GM18873 (cell line): ENCODE measurements at regions not wholly inside any gene's neighbourhood (a gene's known extent, or its start where the extent isn't known, plus 50 kb on each side); places are given as distances from the start of the nearest gene placed in this dataset.

Experiments
- ATAC-seq: cut with Tn5 transposase; IDR thresholded peaks from one replicate; pipeline ENCODE4 v1.9.1; 2021; ENCODE audit warnings: mild to moderate bottlenecking, moderate library complexity, moderate number of reproducible peaks; ENCODE audit not compliant: unreplicated experiment, low FRiP score

DNA sequence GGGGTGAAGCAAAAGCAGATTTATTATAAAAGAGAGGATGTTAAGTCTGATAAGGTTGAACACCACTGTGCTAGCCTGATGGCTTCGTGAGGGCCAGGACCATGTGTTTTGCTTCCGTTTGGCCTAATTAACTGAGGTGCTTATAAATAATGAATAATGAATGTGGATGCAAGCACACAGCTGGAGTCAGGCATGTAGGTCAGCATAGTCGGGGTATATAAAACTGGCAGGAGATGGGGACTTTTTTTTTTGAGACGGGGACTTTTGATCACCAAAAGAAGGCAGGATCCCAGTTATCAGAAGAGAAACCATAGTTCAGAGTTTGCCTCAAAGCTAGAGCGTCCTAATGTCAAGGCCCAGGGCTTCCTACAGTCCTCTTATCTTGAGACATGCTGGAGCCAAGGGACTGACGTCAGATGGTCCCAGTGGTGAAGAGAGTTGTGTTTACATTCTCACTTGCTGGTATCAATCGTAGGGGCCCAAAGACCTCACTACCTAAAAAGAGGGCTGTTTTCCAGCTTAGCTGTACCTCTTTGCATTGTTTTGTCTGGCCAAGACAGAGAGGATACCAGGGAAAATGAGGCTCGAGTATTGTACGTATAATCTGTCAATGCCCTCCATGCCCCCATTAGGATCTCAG is 50.4 kb downstream of the RTL9 start:
- ATAC-seq: no peak

DNA sequence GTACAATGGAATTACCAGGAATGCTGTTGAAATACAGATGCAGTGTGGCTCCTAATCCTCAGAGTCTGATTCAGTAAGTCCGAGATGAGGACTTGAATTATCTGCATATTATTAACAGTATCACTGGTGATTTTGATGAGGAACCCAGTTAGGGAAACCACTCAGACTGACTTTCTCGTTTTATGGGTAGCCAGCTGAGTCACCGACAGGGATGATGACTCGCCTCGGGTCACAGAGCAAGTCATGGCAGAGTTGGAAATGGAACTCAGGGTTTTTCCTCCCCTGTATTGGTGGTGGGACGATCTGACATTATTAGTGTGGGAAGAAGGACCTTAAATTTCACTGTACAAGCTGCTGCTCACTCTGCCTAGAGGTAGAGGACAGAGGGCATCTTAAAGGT is 51.3 kb downstream of the RTL9 start:
- no peak for ATAC-seq

DNA sequence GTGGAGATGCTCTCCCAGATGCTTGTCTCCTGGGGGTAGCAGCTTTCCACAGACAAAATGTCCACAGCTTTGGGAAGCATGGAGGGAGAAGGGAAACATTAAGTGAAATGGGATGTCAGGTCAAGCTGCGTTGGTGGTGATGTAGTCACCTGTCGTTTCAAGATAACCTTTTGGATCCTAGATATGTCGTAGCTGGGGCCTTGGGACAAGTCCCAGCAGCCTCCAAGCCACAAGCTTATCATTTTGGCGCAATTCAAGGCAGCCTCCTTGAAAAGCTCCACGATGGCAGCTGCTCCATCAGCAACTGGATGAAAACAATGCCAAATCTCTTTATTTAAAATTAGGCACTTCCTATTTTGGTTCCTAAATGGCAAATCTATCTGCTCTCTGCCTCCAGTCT is 52.0 kb downstream of the RTL9 start:
- no peak for ATAC-seq

DNA sequence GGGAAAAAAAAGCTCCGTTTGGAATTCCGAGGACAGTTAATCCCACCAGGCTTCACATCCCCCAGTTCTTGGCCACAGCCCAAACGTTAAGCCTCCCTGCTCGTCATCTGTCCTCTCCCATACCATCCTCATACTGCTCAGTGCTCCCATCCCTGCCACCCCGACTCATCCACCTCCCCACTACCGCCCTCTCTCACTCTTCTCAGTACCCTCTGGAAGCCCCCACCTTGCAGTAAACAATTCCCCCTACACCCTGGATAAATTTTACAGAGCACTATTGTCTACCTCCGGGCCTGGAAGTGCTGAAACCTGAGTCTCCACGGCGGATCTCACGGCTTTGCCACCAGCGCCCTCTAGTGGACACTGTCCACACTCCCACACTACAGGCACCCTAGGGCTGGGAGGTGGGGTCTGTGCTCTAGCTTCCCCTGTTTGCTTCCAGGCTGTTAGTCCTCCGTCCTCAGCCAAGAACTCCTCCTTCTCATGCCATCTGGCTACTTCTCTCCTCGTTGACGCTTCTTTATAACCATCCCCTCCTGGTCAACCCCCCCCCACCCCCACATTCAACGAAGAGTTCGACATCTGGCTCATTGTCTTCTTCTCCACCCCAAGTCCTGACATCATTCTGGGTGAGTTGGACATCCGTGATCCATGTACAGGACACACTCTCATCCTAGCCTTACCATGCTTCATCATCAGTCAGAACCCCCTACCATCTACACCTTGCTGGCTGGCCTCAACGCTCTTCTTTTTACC is 54.5 kb downstream of the RTL9 start:
- ATAC-seq: peak; percentile 67

DNA sequence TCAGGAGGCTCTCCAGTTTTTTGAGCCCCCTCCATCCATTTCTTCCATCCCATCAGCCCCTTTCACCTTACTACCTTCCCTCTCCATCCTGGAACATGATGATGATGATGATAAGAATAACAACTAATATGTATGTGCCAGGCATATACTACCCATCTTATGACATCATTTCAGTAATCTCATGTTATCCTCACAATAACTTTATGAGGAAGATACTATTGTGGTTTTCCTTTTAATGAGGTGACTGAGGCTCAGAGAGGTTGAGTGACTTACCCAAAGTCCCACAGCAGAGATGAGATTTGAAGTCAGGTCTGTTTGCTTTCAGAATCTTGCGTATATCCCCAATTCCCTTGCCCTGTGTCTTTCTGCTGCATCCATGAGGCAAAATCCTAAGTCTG is 55.1 kb downstream of the RTL9 start:
- ATAC-seq: no peak

DNA sequence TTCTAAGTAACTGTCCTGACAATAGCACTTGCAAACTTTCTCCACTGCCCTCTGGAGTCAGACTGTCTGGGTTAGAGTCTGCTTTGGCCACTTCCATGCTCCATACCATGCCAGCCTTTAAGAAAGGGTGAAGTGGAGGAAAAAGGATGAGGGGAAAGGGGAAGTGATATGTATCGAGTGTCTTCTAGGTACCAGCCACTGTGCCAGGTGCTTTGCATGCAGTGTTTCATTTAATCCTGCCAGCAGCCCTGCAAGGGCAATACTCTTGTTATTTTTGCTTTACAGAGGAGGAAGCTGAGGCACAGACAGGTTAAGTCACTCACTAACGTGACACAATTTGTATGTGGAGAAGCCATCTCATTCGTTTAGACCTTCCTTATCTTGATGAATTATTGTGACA is 55.6 kb downstream of the RTL9 start:
- peak; percentile 13 for ATAC-seq

DNA sequence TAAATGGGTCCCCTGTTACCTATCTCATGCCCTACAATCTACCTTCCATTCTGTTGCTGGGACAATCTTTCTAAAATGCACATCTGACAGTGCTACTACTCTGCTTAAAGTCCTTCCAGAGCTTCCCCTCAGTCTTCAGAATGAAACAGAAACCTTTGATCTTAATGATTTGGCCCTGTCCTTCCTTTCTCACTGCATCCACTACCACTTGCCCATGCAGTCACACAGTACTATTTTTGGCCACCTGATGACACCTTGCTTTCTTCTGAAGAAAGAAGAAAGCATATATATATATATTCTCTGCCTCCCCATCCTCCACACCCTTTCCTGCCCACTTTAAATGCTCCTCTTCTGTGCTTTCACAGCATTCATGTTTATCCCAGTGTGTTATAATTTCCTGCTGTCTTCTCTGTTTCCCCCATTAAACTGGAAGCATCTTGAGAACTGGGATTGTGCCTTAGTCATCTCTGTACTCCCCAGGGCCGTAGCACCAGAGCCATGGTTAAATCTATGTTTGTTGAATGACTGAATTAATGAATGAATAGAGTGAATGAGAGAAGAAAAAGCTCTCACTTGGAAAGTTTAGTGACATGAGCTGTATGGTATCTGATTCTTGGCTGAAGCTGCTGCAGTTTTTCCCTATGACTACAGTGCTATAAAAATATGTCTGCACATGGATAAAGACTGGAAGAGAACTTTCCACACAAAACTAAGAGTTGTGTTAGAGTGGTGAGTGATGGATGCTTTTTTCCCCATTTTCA is 56.2 kb downstream of the RTL9 start:
- ATAC-seq: peak; percentile 63

DNA sequence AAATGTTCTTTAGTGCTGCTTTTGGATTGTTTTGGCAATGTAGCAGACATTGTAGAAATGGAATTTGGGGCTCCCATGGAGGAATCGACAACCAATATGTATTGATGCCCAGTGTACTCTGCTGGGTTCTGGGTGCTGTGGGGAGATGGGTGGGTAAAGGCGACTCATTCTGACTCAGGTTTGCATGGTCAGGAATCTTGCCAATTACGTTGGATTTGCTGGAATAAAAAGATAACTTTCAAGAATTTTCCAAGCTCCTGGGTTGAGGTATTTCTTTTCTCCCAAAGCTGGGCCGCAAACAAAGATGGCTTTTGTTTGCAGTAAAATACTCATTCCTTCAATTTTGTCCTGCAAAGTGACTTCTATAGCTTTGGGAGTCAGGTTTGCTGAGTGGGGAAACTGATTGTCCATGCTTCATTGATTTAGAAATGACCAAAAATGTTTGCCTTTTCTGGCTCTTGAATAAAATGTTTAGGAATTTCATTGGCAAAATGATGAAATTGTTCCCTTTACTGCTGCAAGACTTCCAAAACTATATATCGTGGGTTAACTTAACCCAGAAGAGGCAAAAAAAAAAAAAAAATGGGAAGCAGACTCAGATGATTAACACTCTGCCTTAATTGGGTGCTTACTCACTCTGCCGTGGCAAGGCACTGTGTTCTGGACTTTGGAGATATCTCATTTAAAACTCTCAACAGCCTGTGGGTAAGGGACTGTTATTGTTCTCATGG is 57.0 kb downstream of the RTL9 start:
- ATAC-seq: no peak

DNA sequence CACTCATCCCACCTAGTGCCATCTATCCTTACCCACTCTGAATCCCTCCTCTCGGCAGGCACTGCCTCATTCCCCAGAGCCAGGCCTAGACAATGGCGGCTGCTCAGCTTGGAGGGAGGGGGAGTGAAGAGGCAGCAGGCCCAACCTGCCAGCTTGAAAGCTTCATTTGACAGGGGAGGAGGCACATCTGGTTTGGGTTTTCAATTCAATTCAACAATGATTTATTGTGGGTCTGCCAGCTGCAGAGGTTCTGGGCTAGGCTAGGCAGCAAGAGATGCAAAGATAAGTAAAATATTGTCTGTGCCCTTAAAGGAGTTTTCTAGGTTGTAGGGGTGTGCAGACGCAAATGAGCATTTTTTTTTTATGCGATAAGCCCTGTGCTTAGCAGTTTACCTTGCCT is 58.5 kb downstream of the RTL9 start:
- ATAC-seq: no peak

DNA sequence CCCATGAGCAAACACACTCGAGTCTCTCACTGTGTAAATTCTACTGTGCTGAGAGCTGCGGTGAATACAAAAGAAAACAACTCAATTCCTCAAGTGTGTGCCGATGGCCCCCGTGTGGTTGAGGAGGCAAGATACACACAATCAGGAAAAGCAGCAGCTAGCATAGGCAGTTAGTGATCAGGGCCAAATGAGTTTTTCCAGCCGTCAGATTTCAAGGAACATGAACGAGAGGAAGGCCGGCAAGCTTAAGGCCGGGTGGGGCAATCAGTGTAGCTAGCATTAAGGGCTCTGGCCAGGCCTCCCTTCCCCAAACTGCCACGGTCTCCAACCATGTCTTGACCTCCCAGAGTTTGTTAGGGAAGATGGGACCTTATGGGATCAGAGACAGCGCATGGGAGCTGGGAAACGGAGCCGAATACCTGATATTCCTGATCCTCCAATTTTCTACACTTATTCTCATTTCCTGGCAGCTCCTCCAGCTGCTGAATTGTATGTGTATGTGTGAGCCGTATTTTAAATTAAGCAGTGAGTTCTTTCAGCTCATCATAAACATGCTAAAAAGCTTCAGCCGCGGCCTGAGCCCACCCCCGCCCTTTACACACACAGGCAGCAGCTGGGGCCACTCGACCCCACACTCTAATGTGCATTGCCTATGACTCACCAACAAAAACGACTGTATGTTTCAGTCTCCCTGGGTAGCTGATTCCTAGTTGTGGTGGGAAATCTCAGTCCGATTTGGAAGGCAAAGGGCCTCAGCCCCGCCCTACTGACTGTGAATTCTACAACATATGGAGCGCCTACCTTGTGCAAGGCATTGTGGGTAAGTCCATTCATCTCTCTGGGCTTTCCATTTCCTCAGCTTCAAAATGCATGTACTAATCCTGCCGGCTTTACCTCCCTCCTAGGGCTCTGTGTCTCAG is 59.9 kb downstream of the RTL9 start:
- no peak for ATAC-seq

DNA sequence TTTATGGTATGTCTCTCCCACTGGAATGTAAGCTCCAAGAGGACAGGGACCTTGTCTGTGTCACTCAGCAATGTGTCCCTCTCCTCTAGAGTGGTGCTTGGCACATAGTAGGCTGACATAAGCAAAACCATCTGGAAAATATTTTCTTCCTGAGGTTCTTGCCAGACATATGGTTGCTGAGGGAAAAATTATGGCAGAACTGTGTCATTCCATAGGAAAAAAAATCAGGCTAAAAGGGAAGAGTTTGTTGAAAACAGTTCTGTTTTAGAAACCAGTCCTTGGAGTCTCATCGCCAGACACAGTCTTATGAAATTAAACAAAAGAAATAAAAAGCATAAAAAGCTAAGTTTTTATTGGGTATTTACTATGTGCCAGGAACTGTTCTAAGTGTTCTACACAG is 60.9 kb downstream of the RTL9 start:
- ATAC-seq: no peak

DNA sequence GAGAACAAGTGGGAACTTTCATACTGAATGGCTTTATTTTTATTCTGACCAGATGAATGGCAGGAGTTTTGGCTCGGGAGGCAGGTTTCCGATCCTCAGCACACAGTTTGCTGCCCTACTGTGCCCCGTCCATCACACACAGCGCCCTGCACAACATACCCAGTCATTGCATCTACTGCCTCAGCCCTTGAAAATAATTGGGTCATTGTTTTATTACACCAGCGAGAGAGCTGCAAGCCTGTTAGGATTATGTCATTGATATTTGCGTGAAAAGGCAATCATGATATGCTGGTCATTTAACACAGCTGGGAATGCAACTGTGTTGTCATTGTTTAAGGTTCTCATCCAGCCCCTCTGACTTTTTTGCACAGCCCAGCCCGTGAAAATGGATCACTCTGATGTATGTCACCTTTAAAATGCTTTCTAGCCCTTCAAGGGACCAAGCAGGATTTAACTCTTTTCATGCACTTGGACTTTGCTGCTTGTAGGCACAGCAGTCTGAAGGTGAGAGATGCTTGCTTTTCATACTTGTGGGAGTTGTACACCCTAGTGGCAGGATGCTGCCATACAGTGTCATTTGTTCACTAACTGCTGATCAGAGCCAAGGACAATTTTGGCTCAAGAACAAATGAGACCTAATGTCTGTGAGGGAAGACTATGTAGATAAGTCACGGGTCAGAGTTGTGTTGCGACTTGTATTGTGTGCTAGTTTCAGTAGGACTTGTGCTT is 62.3 kb downstream of the RTL9 start:
- ATAC-seq: no peak

DNA sequence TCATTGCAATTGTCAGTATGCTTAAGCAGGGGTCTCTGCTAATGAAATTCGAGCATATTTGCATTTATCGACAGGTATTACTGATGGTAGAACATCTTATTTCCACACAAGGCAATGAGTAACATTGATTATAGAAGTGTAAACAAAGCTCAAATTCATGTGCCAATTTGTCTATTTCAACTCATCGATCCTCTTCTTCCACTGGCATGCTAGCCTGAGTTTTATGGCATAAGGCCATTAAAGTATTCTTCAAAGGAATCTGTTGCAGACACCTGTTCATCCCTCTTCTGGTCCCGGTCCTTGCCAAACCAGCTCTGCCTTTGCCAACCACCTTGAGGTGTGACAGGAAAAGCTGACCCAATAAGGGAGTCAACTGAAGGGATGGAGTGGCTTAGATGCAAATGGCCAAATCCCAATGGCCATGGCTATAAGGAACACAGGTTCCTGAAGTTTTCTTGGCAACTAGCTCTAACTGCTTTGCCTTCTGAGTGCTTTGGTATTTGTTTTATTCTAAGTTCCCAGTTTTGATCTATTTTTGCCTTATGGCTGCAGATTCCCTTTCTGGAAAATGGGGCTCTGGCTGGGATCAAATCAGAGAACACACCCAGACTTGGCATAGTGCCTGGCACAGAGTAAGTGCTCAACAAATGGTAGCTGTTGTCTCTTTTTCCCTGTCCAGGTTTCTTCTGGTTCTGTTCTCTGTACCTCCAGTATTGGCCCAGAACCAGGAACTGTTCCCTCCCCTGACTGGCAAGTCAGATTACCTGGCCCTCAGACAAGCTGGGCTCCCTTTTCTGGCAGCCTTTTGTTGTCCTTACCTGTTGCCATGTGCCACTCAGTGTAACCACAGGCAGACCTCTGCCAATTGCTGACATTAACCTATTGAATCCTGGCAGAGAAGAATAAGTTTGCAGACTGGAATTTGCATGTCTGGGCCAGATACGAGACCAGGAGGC is 63.1 kb downstream of the RTL9 start:
- no peak for ATAC-seq

DNA sequence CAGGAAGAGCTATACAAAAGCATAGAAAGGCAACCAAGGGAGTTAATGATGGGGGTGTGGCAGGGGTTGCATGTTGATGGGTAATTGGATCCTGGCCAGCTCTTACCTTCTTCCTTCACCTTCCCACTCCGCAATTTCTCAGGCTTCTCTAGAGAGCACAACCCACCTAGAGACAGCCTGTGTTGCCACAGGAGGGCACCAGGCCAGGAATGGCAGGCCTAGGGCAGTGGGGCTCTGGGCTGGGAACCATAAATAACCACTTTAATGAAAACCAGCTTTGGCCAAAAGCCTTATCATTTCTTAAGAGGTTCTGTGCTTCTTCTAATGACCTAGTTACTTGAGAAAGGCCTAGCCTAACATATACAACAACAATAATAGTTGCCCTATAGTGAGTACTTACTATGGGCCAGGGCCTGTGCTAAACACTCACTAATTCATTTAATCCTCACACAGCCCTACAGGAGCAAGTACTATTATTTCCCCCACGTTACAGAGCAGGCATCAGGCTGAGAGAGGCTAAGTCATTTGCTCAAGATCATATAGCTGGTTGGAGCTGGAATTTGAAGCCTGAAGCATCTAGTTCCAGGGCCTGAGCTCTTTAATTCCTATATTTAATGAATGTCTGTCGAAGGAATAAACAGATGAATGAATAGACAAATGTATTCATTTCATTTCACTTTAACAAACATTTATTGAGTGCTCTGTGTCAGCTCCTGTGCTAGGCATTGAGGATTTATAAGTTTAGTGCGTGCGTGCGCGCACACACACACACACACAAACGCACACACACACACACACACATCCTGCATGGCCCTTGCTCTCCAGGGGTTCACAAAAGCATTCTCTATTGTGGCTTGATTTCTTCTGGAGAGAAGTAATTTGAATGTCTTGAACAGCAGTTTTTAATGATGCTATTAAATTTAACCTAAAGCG is 66.8 kb downstream of the RTL9 start:
- ATAC-seq: no peak

DNA sequence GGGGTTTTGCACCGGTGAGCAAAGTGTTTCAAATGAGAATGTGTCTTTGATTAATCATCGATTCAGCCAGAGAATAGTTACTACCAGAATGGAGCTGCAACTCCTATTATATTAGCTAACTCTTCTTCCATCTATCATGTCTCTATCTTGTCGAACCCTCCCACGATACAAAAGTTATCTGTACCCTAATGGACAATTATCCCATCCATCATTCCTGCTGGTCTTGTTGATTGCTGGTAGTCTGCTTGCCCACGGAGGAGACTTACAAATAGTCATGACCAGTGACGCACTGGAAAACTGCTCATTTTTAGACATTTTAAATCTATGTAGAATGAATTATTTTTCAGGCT is 67.5 kb downstream of the RTL9 start:
- ATAC-seq: no peak

DNA sequence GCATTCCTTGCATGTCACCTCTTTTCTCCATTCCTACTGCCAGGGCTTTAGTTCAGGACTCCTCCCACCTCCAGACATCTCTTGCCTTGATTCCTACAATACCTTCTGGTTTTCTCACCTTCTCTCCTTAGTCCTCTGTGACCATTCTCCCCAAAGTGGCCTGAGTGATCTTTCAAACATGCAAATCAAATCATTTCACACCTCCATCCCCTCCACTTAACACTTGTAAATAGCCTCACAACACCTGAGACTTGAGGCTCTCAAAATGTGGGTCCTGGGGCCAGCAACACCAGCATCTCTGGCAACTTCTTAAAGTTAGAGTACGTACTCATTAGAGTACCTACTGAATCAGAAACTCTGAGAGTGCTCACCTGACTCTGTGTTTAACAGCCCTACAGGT is 68.4 kb downstream of the RTL9 start:
- ATAC-seq: no peak

DNA sequence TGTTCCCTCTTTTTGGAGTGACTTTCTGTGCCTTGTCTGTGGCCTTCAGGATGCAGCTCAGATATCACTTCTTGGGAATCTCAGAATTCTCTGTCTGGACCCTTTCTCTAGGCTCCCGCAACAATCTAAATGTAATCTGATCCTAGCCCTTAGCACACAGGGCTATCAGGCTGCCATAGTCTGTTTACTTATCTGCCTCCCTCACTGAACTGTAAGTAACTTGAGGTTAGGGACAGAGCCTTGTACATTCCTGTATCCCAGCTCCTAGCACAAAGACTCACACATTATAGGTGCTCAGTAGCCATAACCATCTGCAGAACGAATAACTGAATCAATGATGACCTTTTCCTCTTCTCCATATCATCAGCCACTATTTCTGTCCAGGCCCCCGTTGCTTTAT is 69.5 kb downstream of the RTL9 start:
- no peak for ATAC-seq
